ENCODE measurements at regions not wholly inside any gene's neighbourhood (a gene's known extent, or its start where the extent isn't known, plus 50 kb on each side); places are given as distances from the start of the nearest gene placed in this dataset.

- Histone ChIP-seq H3K27me3 (no peaks in the 10 kb centered on the region), H3K36me3 (no peaks in the 10 kb centered on the region), H3K27ac (no peak overlapping the region), H3K4me3 (no peak overlapping the region), H3K4me1 (no peaks in the 10 kb centered on the region), H3K9me3 (no peaks in the 10 kb centered on the region), H3K9ac (ENCODE audit: low read depth in 2 of 2, low read length in 2 of 2) (no peak overlapping the region)
- intact Hi-C loops (cut with DNase I): no loop called here
- DNase-seq: no peak
- no peak for TF ChIP-seq CTCF (IDR thresholded peaks at IDR 0.05)
These were observed 66.1 kb upstream of the ZNF827 start for GRCh38 chr4:146004730-146005129.

- Histone ChIP-seq H3K4me1 (no peaks in the 10 kb centered on the region), H3K9me3 (no peaks in the 10 kb centered on the region), H3K27me3 (no peaks in the 10 kb centered on the region), H3K36me3 (no peaks in the 10 kb centered on the region), H3K27ac (no peak overlapping the region), H3K9ac (ENCODE audit: low read depth in 2 of 2, low read length in 2 of 2) (no peak overlapping the region), H3K4me3 (no peak overlapping the region)
- DNase-seq: no peak
- intact Hi-C loops (cut with DNase I): no loop called here
- no peak for TF ChIP-seq CTCF (IDR thresholded peaks at IDR 0.05)
These were observed 50.0 kb upstream of the ZNF827 start for GRCh38 chr4:145988628-145989027.
